HEK293 (cell line): ENCODE measurements at regions not wholly inside any gene's neighbourhood (a gene's known extent, or its start where the extent isn't known, plus 50 kb on each side); places are given as distances from the start of the nearest gene placed in this dataset.

Experiments used
- CTCF ChIA-PET: fragments of 350-600 bp; formaldehyde crosslinking; extraction: SDS; loops from one replicate; lab custom pipeline; 2021; ENCODE audit warnings: antibody characterized with exemption; lab: Yijun Ruan, JAX
- POLR2A ChIA-PET: fragments of 300-600 bp; formaldehyde crosslinking; extraction: SDS; loops from one replicate; lab custom pipeline; 2020; ENCODE audit warnings: antibody characterized with exemption, inconsistent platforms; lab: Yijun Ruan, JAX
- H3K27ac ChIP-seq: fragments of 200-500 bp; sonication (Bioruptor generic); 2 replicates; pipeline ENCODE4 v1.5.1; 2014; ENCODE audit warnings: low read depth, low read length, control low read depth, inconsistent platforms; ENCODE audit errors: extremely low read depth
- H3K36me3 ChIP-seq, 2 experiments: fragments of 200-500 bp in 1 of 2; sonication (Bioruptor generic) in 1 of 2; 1 replicate in 1 of 2; 2 replicates in 1 of 2; pipeline ENCODE4 v1.5.1; 2014 to 2017; ENCODE audit warnings: inconsistent platforms in 2 of 2, low read length in 2 of 2; ENCODE audit not compliant: control insufficient read depth in 2 of 2, insufficient read depth in 1 of 2
- H3K4me1 ChIP-seq: fragments of 200-500 bp; sonication (Bioruptor generic); 2 replicates; pipeline ENCODE4 v1.5.1; 2014; ENCODE audit warnings: mild to moderate bottlenecking, low read length, inconsistent platforms; ENCODE audit not compliant: control insufficient read depth, insufficient read depth
- H3K4me3 ChIP-seq: 2 replicates; pipeline ENCODE4 v1.5.1; 2011; ENCODE audit warnings: low read depth, mild to moderate bottlenecking, control low read depth, low read length, moderate library complexity
- H3K9me3 ChIP-seq: fragments of 200-500 bp; sonication (Bioruptor generic); 2 replicates; pipeline ENCODE4 v1.5.1; 2014; ENCODE audit warnings: low read depth, low read length, inconsistent platforms; ENCODE audit not compliant: control insufficient read depth, insufficient read depth
- FEZF1 ChIP-seq: fragments of 450-650 bp; formaldehyde crosslinking; IDR thresholded peaks from 2 replicates; pipeline ENCODE4 v1.5.1; 2016; ENCODE audit warnings: missing biosample characterization, missing genetic modification characterization
- GLIS1 ChIP-seq: fragments of 450-650 bp; formaldehyde crosslinking; IDR thresholded peaks from 2 replicates; pipeline ENCODE4 v1.5.1; 2016; ENCODE audit warnings: missing biosample characterization, missing genetic modification characterization
- MEIS1 ChIP-seq: sonication (generic); formaldehyde crosslinking; IDR thresholded peaks from 2 replicates; pipeline ENCODE4 v1.8.1; 2022; ENCODE audit warnings: missing genetic modification reagents, mild to moderate bottlenecking, borderline replicate concordance
- SCRT1 ChIP-seq: fragments of 450-650 bp; formaldehyde crosslinking; IDR thresholded peaks from 2 replicates; pipeline ENCODE4 v1.5.1; 2016; ENCODE audit warnings: missing biosample characterization, missing genetic modification characterization, borderline replicate concordance
- SCRT2 ChIP-seq: fragments of 450-650 bp; formaldehyde crosslinking; IDR thresholded peaks from 2 replicates; pipeline ENCODE4 v1.5.1; 2016; ENCODE audit warnings: missing biosample characterization, missing genetic modification characterization
- ZNF10 ChIP-seq: fragments of 450-650 bp; formaldehyde crosslinking; IDR thresholded peaks from 2 replicates; pipeline ENCODE4 v1.5.1; 2017; ENCODE audit warnings: missing biosample characterization, missing genetic modification characterization
- ZNF132 ChIP-seq: fragments of 450-650 bp; formaldehyde crosslinking; IDR thresholded peaks from 2 replicates; pipeline ENCODE4 v1.5.1; 2017; ENCODE audit warnings: missing biosample characterization, missing genetic modification characterization, borderline replicate concordance
- ZNF157 ChIP-seq: fragments of 450-650 bp; formaldehyde crosslinking; IDR thresholded peaks from 2 replicates; pipeline ENCODE4 v1.5.1; 2016; ENCODE audit warnings: missing biosample characterization, missing genetic modification characterization
- ZNF175 ChIP-seq: fragments of 450-650 bp; formaldehyde crosslinking; IDR thresholded peaks from 2 replicates; pipeline ENCODE4 v1.5.1; 2016; ENCODE audit warnings: missing biosample characterization, missing genetic modification characterization
- ZNF19 ChIP-seq: fragments of 450-650 bp; formaldehyde crosslinking; IDR thresholded peaks from 2 replicates; pipeline ENCODE4; 2016; ENCODE audit warnings: missing biosample characterization, missing genetic modification characterization, low read depth
- ZNF223 ChIP-seq: fragments of 450-650 bp; formaldehyde crosslinking; IDR thresholded peaks from 2 replicates; pipeline ENCODE4 v1.5.1; 2016; ENCODE audit warnings: missing biosample characterization, missing genetic modification characterization
- ZNF341 ChIP-seq: fragments of 450-650 bp; formaldehyde crosslinking; IDR thresholded peaks from 2 replicates; pipeline ENCODE4; 2016; ENCODE audit warnings: low read depth, missing biosample characterization, missing genetic modification characterization
- ZNF354C ChIP-seq: fragments of 450-650 bp; formaldehyde crosslinking; IDR thresholded peaks from 2 replicates; pipeline ENCODE4 v1.5.1; 2016; ENCODE audit warnings: missing biosample characterization, missing genetic modification characterization, low read depth, borderline replicate concordance
- ZNF530 ChIP-seq: fragments of 450-650 bp; formaldehyde crosslinking; IDR thresholded peaks from 2 replicates; pipeline ENCODE4 v1.5.1; 2016; ENCODE audit warnings: low read depth, missing biosample characterization, missing genetic modification characterization
- ZNF548 ChIP-seq: fragments of 450-650 bp; formaldehyde crosslinking; IDR thresholded peaks from 2 replicates; pipeline ENCODE4 v1.5.1; 2016; ENCODE audit warnings: missing biosample characterization, missing genetic modification characterization
- ZNF571 ChIP-seq: fragments of 450-650 bp; formaldehyde crosslinking; IDR thresholded peaks from 2 replicates; pipeline ENCODE4 v1.5.0; 2017; ENCODE audit warnings: missing biosample characterization, missing genetic modification characterization
- ZNF585B ChIP-seq: fragments of 450-650 bp; formaldehyde crosslinking; IDR thresholded peaks from 2 replicates; pipeline ENCODE4 v1.5.1; 2016; ENCODE audit warnings: missing biosample characterization, missing genetic modification characterization
- ZNF660 ChIP-seq: fragments of 450-650 bp; IDR thresholded peaks from 2 replicates; pipeline ENCODE4 v1.5.1; 2018; ENCODE audit warnings: missing biosample characterization, mild to moderate bottlenecking, missing genetic modification characterization
- ZNF76 ChIP-seq: fragments of 450-650 bp; formaldehyde crosslinking; IDR thresholded peaks from 2 replicates; pipeline ENCODE4; 2016; ENCODE audit warnings: low read depth, missing biosample characterization, missing genetic modification characterization, borderline replicate concordance
- ZNF792 ChIP-seq: fragments of 450-650 bp; formaldehyde crosslinking; IDR thresholded peaks from 2 replicates; pipeline ENCODE4 v1.5.1; 2016; ENCODE audit warnings: missing biosample characterization, missing genetic modification characterization
- TF ChIP-seq, protein P1 (sequence below): fragments of 450-650 bp; formaldehyde crosslinking; conservative IDR thresholded peaks from 2 replicates; pipeline ENCODE4 v1.5.1; 2016; ENCODE audit warnings: low read depth, missing biosample characterization, missing genetic modification characterization
- TF ChIP-seq, protein P2 (sequence below): fragments of 450-650 bp; formaldehyde crosslinking; IDR thresholded peaks from 2 replicates; pipeline ENCODE4 v1.5.1; 2016; ENCODE audit warnings: missing biosample characterization, missing genetic modification characterization
- TF ChIP-seq, protein P3 (sequence below): fragments of 450-650 bp; IDR thresholded peaks from 2 replicates; pipeline ENCODE4 v1.5.1; 2018; ENCODE audit warnings: missing biosample characterization, mild to moderate bottlenecking, missing genetic modification characterization
- TF ChIP-seq, protein P4 (sequence below): fragments of 450-650 bp; formaldehyde crosslinking; IDR thresholded peaks from 2 replicates; pipeline ENCODE4 v1.5.1; 2016; ENCODE audit warnings: missing biosample characterization, missing genetic modification characterization

DNA sequence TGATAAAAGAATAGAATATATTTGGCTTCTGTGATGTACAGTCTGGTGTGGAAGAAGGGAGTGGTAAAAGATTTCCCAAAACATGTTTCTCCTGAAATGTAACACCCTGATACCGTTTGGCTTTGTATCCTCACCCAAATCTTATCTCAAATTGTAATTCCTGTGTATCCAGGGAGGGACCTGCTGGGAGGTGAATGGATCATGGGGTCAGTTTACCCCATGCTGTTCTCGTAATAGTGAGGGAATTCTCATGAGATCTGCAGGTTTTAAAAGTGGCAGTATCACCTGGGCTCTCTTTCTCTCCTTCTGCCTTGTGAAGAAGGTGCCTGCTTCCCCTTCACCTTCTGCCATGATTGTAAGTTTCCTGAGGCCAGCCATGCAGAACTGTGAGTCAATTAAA is 1070.8 kb downstream of the IGSF11 start (continued):
- TF ChIP-seq, protein P1, sequence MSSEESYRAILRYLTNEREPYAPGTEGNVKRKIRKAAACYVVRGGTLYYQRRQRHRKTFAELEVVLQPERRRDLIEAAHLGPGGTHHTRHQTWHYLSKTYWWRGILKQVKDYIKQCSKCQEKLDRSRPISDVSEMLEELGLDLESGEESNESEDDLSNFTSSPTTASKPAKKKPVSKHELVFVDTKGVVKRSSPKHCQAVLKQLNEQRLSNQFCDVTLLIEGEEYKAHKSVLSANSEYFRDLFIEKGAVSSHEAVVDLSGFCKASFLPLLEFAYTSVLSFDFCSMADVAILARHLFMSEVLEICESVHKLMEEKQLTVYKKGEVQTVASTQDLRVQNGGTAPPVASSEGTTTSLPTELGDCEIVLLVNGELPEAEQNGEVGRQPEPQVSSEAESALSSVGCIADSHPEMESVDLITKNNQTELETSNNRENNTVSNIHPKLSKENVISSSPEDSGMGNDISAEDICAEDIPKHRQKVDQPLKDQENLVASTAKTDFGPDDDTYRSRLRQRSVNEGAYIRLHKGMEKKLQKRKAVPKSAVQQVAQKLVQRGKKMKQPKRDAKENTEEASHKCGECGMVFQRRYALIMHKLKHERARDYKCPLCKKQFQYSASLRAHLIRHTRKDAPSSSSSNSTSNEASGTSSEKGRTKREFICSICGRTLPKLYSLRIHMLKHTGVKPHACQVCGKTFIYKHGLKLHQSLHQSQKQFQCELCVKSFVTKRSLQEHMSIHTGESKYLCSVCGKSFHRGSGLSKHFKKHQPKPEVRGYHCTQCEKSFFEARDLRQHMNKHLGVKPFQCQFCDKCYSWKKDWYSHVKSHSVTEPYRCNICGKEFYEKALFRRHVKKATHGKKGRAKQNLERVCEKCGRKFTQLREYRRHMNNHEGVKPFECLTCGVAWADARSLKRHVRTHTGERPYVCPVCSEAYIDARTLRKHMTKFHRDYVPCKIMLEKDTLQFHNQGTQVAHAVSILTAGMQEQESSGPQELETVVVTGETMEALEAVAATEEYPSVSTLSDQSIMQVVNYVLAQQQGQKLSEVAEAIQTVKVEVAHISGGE (tag by site-specific recombination) = no peak
- TF ChIP-seq ZNF157 (tag by site-specific recombination) (no peak), ZNF585B (no peak)
- TF ChIP-seq, protein P2, sequence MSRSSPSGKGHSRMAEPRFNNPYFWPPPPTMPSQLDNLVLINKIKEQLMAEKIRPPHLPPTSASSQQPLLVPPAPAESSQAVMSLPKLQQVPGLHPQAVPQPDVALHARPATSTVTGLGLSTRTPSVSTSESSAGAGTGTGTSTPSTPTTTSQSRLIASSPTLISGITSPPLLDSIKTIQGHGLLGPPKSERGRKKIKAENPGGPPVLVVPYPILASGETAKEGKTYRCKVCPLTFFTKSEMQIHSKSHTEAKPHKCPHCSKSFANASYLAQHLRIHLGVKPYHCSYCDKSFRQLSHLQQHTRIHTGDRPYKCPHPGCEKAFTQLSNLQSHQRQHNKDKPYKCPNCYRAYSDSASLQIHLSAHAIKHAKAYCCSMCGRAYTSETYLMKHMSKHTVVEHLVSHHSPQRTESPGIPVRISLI (tag by site-specific recombination) = no peak

DNA sequence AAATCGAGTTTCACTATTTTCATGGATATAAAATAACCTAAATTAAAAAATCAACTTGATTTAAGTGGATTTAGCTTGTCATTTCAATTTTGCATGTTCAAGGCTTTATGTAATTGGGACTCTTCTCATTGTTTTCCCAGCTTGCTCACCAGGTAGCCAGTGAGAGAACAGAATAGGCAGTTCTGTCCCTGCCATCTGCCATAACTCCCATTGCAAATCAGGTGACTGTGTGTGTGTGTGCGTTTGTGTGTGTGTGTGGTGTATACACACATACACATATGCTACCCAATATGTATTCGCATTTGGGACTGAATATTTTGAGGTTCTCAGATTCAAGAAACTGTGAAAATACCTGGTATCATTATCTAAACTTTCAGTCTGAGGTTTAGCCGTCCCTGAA is 1069.8 kb downstream of the IGSF11 start:
- no peaks in the 10 kb centered on the region for H3K9me3 ChIP-seq
- CTCF ChIA-PET = no interaction called here
- no peak overlapping the region for H3K4me3 ChIP-seq
- no peak for TF ChIP-seq ZNF660 (tag by site-specific recombination)
- no peak for TF ChIP-seq ZNF175
- TF ChIP-seq FEZF1 (tag by site-specific recombination) = no peak
- no peak for TF ChIP-seq ZNF223 (tag by site-specific recombination)
- TF ChIP-seq ZNF792 = no peak
- no peak for TF ChIP-seq ZNF76 (tag by site-specific recombination)
- TF ChIP-seq ZNF132 (tag by site-specific recombination) = no peak
- no peak for TF ChIP-seq ZNF354C (tag by site-specific recombination)
- TF ChIP-seq SCRT1 (tag by site-specific recombination) = no peak
- TF ChIP-seq MEIS1 = no peak
- TF ChIP-seq GLIS1 = no peak
- no peak for TF ChIP-seq ZNF530 (tag by site-specific recombination)
- no peak for TF ChIP-seq ZNF548 (tag by site-specific recombination)
- TF ChIP-seq ZNF19 (tag by site-specific recombination) = no peak
- TF ChIP-seq, protein P3, sequence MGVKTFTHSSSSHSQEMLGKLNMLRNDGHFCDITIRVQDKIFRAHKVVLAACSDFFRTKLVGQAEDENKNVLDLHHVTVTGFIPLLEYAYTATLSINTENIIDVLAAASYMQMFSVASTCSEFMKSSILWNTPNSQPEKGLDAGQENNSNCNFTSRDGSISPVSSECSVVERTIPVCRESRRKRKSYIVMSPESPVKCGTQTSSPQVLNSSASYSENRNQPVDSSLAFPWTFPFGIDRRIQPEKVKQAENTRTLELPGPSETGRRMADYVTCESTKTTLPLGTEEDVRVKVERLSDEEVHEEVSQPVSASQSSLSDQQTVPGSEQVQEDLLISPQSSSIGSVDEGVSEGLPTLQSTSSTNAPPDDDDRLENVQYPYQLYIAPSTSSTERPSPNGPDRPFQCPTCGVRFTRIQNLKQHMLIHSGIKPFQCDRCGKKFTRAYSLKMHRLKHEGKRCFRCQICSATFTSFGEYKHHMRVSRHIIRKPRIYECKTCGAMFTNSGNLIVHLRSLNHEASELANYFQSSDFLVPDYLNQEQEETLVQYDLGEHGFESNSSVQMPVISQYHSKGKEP (tag by site-specific recombination) = no peak
- TF ChIP-seq SCRT2 = no peak
- no peak for TF ChIP-seq ZNF341
- no peak for TF ChIP-seq ZNF571 (tag by site-specific recombination)
- TF ChIP-seq ZNF10 (tag by site-specific recombination) = no peak
- TF ChIP-seq, protein P4, sequence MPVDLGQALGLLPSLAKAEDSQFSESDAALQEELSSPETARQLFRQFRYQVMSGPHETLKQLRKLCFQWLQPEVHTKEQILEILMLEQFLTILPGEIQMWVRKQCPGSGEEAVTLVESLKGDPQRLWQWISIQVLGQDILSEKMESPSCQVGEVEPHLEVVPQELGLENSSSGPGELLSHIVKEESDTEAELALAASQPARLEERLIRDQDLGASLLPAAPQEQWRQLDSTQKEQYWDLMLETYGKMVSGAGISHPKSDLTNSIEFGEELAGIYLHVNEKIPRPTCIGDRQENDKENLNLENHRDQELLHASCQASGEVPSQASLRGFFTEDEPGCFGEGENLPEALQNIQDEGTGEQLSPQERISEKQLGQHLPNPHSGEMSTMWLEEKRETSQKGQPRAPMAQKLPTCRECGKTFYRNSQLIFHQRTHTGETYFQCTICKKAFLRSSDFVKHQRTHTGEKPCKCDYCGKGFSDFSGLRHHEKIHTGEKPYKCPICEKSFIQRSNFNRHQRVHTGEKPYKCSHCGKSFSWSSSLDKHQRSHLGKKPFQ (tag by site-specific recombination) = no peak
- TF ChIP-seq, all 188 proteins: peak for 0
- Histone ChIP-seq H3K4me1 (no peaks in the 10 kb centered on the region; the same call in 1 of the 2 replicates), H3K27ac (no peak overlapping the region), H3K36me3 (no peaks in the 10 kb centered on the region)
- POLR2A ChIA-PET = no interaction called here
